ENCODE measurements at regions not wholly inside any gene's neighbourhood (a gene's known extent, or its start where the extent isn't known, plus 50 kb on each side); places are given as distances from the start of the nearest gene placed in this dataset.
A peak's percentile ranks its signal among the peaks of the same experiment; 100 is the strongest.
"Not testable (repeated sequence)": the region's sequence is repeated elsewhere in the genome, so short reads cannot be mapped to it uniquely, and the experiment has no call there.

DNA sequence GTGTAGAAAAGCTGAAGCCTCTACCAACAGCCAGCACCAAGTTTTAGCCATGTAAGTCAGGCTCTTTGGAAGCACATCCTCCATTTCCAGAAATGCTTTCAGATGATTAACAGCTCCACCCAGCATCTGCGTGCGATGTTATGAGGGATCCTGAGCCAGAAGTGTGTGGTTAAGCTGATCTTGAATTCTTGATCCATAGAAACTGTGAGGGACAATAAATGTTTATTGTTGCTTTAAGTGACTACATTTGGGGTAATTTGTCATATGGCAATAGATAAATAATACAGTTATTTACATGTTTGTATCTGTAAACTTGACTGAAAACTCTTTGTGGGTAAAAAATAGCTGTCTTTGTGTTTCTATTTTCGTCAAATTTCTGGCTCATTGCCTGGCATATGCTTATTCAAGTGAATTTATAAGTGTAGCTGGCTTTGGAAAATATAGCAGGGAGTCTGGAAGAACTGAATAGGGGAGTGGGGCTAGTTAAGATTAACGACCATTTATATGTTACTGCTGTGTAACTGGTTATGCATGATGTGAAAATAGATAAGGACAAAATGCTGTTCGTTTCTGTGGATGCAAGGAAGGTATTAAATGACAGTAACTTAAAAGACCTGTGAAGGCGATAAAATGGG is 234.1 kb downstream of the LRRC70 start:
- no peak overlapping the region for H3K4me3 ChIP-seq (ENCODE audit: low read length)
- no peak for DNase-seq (ENCODE audit: low read depth)
- TF ChIP-seq, protein P1, sequence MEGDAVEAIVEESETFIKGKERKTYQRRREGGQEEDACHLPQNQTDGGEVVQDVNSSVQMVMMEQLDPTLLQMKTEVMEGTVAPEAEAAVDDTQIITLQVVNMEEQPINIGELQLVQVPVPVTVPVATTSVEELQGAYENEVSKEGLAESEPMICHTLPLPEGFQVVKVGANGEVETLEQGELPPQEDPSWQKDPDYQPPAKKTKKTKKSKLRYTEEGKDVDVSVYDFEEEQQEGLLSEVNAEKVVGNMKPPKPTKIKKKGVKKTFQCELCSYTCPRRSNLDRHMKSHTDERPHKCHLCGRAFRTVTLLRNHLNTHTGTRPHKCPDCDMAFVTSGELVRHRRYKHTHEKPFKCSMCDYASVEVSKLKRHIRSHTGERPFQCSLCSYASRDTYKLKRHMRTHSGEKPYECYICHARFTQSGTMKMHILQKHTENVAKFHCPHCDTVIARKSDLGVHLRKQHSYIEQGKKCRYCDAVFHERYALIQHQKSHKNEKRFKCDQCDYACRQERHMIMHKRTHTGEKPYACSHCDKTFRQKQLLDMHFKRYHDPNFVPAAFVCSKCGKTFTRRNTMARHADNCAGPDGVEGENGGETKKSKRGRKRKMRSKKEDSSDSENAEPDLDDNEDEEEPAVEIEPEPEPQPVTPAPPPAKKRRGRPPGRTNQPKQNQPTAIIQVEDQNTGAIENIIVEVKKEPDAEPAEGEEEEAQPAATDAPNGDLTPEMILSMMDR (conservative IDR thresholded peaks at IDR 0.05; ENCODE audit: low read length) = no peak

- not testable (repeated sequence) for DNase-seq (ENCODE audit: low read depth); H3K4me3 ChIP-seq (ENCODE audit: low read length)
Observed at GRCh38 chr5:62804819-62805218, 226.2 kb downstream of the LRRC70 start.

GRCh38 chr5:62795926-62796325 is 217.3 kb downstream of the LRRC70 start:
- H3K4me3 ChIP-seq (ENCODE audit: low read length) = no peak overlapping the region
- no peak for DNase-seq (ENCODE audit: low read depth)
- TF ChIP-seq, protein P1 (conservative IDR thresholded peaks at IDR 0.05; ENCODE audit: low read length) = no peak

DNA sequence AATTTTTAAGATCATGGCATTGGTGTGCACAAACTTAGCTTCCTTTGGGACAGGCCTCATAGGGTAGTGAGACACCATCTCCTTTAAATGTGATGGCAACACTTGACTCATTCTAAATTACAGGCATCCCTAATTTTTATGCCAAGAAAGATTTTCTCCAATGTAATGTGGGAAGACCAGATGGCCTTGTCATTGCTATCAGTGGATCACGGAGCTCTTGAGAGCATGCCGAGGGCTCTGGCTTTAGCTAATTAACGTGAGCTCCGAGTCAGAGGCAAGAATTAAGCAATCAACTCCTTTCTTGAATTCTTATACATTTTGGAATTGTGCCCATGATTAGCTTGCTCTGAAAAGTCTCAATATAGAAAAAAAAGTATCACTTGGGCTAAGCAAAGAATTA is 215.8 kb downstream of the LRRC70 start:
- H3K4me3 ChIP-seq (ENCODE audit: low read length) = no peak overlapping the region
- TF ChIP-seq, protein P1 (conservative IDR thresholded peaks at IDR 0.05; ENCODE audit: low read length) = no peak
- no peak for DNase-seq (ENCODE audit: low read depth)

DNA sequence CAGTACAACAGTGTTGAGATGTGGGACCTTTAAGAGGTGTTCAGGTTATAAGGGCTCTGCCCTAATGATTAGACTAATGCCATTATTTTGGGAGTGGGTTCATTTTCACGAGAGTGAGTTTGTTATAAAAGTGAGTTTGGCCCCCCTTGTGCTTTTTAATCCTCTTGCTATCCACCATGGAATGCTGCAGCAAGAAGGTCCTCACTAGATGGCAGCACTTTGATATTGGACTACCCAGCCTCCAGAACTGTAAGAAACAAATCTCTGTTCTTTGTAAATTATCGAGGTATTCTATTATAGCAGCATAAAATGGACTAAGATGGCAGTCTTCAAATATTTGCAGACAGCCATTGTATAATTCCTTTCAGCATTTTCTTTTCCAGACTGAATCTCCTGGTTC is 212.4 kb downstream of the LRRC70 start:
- DNase-seq (ENCODE audit: low read depth) = no peak
- H3K4me3 ChIP-seq (ENCODE audit: low read length) = no peak overlapping the region
- TF ChIP-seq, protein P1 (conservative IDR thresholded peaks at IDR 0.05; ENCODE audit: low read length) = peak; percentile 6; the same call in 1 of the 2 replicates

DNA sequence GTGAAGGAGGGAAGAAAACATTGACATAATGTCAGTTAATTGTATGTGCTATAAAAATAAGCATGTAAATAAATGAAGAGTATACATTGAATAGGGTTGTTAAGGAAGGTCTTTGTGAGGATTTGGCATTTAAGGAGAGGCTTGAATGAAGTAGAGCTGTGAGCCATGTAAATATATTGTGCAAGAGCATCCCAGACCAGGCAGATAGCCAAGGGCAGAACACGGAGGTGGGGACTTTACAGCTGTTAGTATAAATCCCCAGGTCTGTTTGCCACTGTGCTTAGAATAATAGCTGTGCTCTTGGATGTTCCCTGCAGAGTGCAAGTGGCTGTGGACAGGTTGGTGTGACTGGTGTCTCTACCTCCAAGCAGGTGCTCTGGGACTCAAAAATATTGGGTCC is 211.7 kb downstream of the LRRC70 start:
- H3K4me3 ChIP-seq (ENCODE audit: low read length) = no peak overlapping the region
- no peak for DNase-seq (ENCODE audit: low read depth)
- TF ChIP-seq, protein P1 (conservative IDR thresholded peaks at IDR 0.05; ENCODE audit: low read length) = no peak

DNA sequence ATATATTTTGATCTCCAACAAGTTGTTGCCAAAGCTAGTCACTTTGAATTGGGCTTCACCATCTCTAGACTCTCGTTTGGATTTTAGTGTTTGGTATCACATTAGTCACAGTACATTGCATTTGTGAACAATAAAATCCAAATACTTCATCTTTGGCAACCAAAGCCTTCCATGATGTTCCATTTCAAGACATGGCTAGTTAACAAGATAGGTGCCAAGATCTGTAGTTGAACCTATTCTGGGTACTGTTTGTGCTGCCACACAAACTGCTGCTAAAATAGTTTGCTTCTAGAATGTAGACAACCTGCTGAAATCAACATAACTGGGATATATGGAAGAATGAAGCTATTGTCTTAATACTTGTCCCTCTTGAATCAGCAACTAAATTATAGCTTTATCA is 207.5 kb downstream of the LRRC70 start:
- DNase-seq (ENCODE audit: low read depth) = no peak
- TF ChIP-seq, protein P1 (conservative IDR thresholded peaks at IDR 0.05; ENCODE audit: low read length) = no peak
- no peak overlapping the region for H3K4me3 ChIP-seq (ENCODE audit: low read length)

DNA sequence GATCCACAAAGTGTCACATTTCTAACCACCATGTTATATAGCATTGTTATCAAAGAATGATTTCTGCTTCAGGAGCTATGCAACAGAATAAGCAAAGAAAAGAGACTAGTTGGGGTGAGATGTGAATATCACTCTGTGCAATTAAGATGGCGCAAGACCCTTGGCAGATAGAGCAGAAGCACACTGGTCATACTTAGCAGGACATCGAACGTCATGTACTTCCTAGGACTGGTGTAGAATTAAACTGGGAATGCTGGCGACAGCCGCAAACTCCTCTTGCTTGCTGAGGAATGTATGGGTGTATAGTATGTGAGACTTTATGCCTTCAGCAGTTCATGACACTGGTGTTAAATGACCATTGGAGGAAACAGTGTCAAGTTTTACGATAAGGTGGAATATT is 207.0 kb downstream of the LRRC70 start:
- TF ChIP-seq, protein P1 (conservative IDR thresholded peaks at IDR 0.05; ENCODE audit: low read length) = no peak
- no peak overlapping the region for H3K4me3 ChIP-seq (ENCODE audit: low read length)
- no peak for DNase-seq (ENCODE audit: low read depth)

Data from AG10803 (cell line).